Thoracic aorta (tissue), 2 donors: ENCODE measurements at regions not wholly inside any gene's neighbourhood (a gene's known extent, or its start where the extent isn't known, plus 50 kb on each side); places are given as distances from the start of the nearest gene placed in this dataset.

Source experiments
- ATAC-seq: fragments of 150-250 bp; one replicate; pipeline ENCODE4 v1.8.0; 2017; ENCODE audit warnings: low read depth; ENCODE audit not compliant: insufficient number of reproducible peaks, low FRiP score
- DNase-seq: peaks from one replicate; pipeline ENCODE4 v3.0.0-alpha.2; 2020; ENCODE audit warnings: low spot score
- H3K27ac ChIP-seq, 2 donors: fragments of 200-600 bp; sonication (generic); 1 replicate in 1 of 2; 2 replicates in 1 of 2; pipeline ENCODE4 v1.5.1; 2016; ENCODE audit warnings: mild to moderate bottlenecking in 2 of 2, moderate library complexity in 2 of 2
- H3K27me3 ChIP-seq: fragments of 200-600 bp; sonication (generic); replicated peaks from 2 replicates; pipeline ENCODE4 v1.6.0; 2016; ENCODE audit warnings: mild to moderate bottlenecking; ENCODE audit not compliant: insufficient read depth
- H3K36me3 ChIP-seq: fragments of 200-600 bp; sonication (generic); one replicate; pipeline ENCODE4 v1.5.1; 2016
- H3K4me1 ChIP-seq, 2 donors: fragments of 200-600 bp; sonication (generic); 1 replicate in 1 of 2; 2 replicates in 1 of 2; pipeline versions ENCODE4 v1.5.1 to v1.6.0; 2016; ENCODE audit warnings: low read depth in 2 of 2, mild to moderate bottlenecking in 1 of 2; ENCODE audit not compliant: control insufficient read depth in 1 of 2
- H3K4me3 ChIP-seq: fragments of 200-600 bp; sonication (generic); 2 replicates; pipeline ENCODE4 v1.5.1; 2016; ENCODE audit warnings: mild to moderate bottlenecking
- H3K9me3 ChIP-seq: fragments of 200-600 bp; sonication (generic); 2 replicates; pipeline ENCODE4 v1.5.1; 2016
- CTCF ChIP-seq: fragments of 200-600 bp; sonication (generic); IDR thresholded peaks from one replicate; pipeline ENCODE4 v1.5.1; 2019; ENCODE audit warnings: antibody characterized with exemption

- DNase-seq (no peak), ATAC-seq (no peak)
- no peaks in the 10 kb centered on the region for H3K4me1 ChIP-seq
- no peak overlapping the region for H3K4me3 ChIP-seq
- no peaks in the 10 kb centered on the region for H3K27me3 ChIP-seq
- no peak for TF ChIP-seq CTCF
- no peak overlapping the region for H3K27ac ChIP-seq
- no peaks in the 10 kb centered on the region for H3K9me3 ChIP-seq
- no peaks in the 10 kb centered on the region for H3K36me3 ChIP-seq
These were observed 275.6 kb upstream of the CXCR4 start for GRCh38 chr2:136393514-136393913.

- Histone ChIP-seq H3K4me1 (no peaks in the 10 kb centered on the region), H3K27ac (no peak overlapping the region), H3K27me3 (no peaks in the 10 kb centered on the region), H3K4me3 (no peak overlapping the region), H3K9me3 (no peaks in the 10 kb centered on the region), H3K36me3 (no peaks in the 10 kb centered on the region)
- no peak for DNase-seq
- no peak for TF ChIP-seq CTCF
- no peak for ATAC-seq
These were observed 275.1 kb upstream of the CXCR4 start for GRCh38 chr2:136392897-136393505.

GRCh38 chr2:136389809-136390208 is 271.9 kb upstream of the CXCR4 start:
- Histone ChIP-seq H3K27me3 (no peaks in the 10 kb centered on the region), H3K9me3 (no peaks in the 10 kb centered on the region), H3K27ac (no peak overlapping the region), H3K4me3 (no peak overlapping the region), H3K36me3 (no peaks in the 10 kb centered on the region), H3K4me1 (no peaks in the 10 kb centered on the region)
- DNase-seq (no peak), ATAC-seq (no peak)
- TF ChIP-seq CTCF, result no peak

- ATAC-seq (no peak), DNase-seq (no peak)
- H3K27me3 ChIP-seq, result no peaks in the 10 kb centered on the region
- no peak for TF ChIP-seq CTCF
- H3K4me3 ChIP-seq, result no peak overlapping the region
- no peaks in the 10 kb centered on the region for H3K9me3 ChIP-seq
- no peak overlapping the region for H3K27ac ChIP-seq
- no peaks in the 10 kb centered on the region for H3K4me1 ChIP-seq
- H3K36me3 ChIP-seq, result no peaks in the 10 kb centered on the region
These were observed 268.1 kb upstream of the CXCR4 start for GRCh38 chr2:136386046-136386445.

DNA sequence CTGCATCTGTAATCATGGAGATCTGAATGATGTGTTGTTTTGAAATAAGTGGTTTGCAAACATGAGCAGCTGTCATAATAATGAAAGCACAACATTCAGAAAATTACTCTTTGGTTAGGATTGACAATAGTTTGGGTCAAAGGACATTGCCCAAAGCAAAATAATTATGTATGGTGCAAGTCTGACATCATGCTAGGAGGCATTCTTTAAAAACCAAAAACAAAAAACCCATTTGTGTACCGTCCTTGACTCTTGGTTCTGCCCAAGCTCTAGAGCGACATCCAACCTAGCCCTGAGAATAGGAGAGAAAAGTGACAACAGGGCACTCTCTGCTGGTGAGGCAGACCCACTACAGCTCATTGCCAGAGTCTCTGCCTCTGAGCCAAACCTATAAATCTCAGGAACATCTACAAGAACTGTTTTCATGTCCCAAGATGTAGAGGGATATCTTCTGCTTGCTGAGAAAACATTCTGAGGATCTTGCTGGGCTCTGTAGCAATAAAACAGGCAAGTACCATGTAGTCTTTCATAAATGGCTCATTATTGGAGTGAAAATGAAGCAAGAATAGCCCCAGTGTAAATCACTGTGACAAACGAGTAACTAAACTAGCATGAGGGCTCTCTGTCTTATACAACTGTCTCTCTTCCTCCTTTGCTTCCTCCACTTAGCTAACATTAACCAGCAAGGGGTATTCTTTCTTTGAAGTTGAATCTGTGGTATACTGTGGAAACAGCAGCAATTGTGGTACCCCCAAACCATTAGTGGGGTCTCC is 266.8 kb upstream of the CXCR4 start:
- no peak for DNase-seq

More for the DNA sequence above, 266.8 kb upstream of the CXCR4 start:
- no peaks in the 10 kb centered on the region for H3K36me3 ChIP-seq
- no peaks in the 10 kb centered on the region for H3K4me1 ChIP-seq
- no peak for TF ChIP-seq CTCF
- no peak overlapping the region for H3K27ac ChIP-seq
- no peaks in the 10 kb centered on the region for H3K27me3 ChIP-seq
- H3K9me3 ChIP-seq, result no peaks in the 10 kb centered on the region
- ATAC-seq, result no peak
- H3K4me3 ChIP-seq, result no peak overlapping the region
